ENCODE measurements at regions not wholly inside any gene's neighbourhood (a gene's known extent, or its start where the extent isn't known, plus 50 kb on each side); places are given as distances from the start of the nearest gene placed in this dataset.

DNA sequence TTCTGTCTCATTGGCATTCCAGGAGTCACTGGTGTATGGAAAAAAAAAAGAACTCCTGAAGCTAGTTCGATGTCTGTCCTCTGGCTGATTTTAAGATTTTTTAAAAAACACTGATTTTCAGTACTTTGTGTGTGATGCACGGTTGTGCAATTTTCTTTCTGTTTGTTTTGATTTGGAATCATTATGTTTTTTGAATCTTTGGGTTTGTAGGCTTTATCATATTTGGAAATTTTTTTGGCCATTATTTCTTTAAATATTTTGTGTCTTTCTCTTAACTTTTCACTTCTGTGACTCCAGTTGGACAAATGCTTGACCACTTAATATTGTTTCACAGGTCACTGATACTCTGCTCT lies 327.2 kb downstream of the BCKDHB start:
- Histone ChIP-seq H3K4me1 (peaks cover under 1% of the 10 kb centered on the region; the same call in 1 of the 3 replicates), H3K4me3 (no peak overlapping the region), H3K27ac (no peak overlapping the region), H3K4me2 (no peak overlapping the region), H3K9me3 (no peaks in the 10 kb centered on the region)
- CTCF ChIA-PET: no interaction called here
- no peak for DNase-seq (ENCODE audit: low read depth in 1 of 2, low spot score in 1 of 2)
- no peak for ATAC-seq
- 70% methylated on average over 2 of the region's 2 CpGs for WGBS (ENCODE audit: missing lambda C conversion rate)
- no peak for FAIRE-seq
- POLR2A ChIA-PET: no interaction called here
- no peak for TF ChIP-seq CBX8 (IDR thresholded peaks at IDR 0.05)
- no peak for TF ChIP-seq ESRRA (IDR thresholded peaks at IDR 0.05; ENCODE audit: borderline replicate concordance, low read length)
- TF ChIP-seq, protein P1, sequence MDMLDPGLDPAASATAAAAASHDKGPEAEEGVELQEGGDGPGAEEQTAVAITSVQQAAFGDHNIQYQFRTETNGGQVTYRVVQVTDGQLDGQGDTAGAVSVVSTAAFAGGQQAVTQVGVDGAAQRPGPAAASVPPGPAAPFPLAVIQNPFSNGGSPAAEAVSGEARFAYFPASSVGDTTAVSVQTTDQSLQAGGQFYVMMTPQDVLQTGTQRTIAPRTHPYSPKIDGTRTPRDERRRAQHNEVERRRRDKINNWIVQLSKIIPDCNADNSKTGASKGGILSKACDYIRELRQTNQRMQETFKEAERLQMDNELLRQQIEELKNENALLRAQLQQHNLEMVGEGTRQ (IDR thresholded peaks at IDR 0.05): no peak
- no peak for TF ChIP-seq RAD21 (conservative IDR thresholded peaks at IDR 0.05 in 1 of 2, IDR thresholded peaks at IDR 0.05 in 1 of 2)
- TF ChIP-seq ZNF302 (CRISPR knock-in tag; IDR thresholded peaks at IDR 0.05): no peak
- TF ChIP-seq HOXB5 (CRISPR knock-in tag; IDR thresholded peaks at IDR 0.05): no peak
- TF ChIP-seq JUNB (IDR thresholded peaks at IDR 0.05): no peak
- TF ChIP-seq RCOR1 (IDR thresholded peaks at IDR 0.05; ENCODE audit: low read depth, low read length): no peak
- TF ChIP-seq RFX5 (IDR thresholded peaks at IDR 0.05): no peak
- TF ChIP-seq EHF (CRISPR knock-in tag; IDR thresholded peaks at IDR 0.05): no peak
- no peak for TF ChIP-seq MAZ (IDR thresholded peaks at IDR 0.05; ENCODE audit: borderline replicate concordance, low read depth, low read length)
- TF ChIP-seq E2F6 (IDR thresholded peaks at IDR 0.05; ENCODE audit: borderline replicate concordance, low read depth): no peak
- no peak for TF ChIP-seq RARB (CRISPR knock-in tag; IDR thresholded peaks at IDR 0.05)
- no peak for TF ChIP-seq CHD2 (IDR thresholded peaks at IDR 0.05; ENCODE audit: low read length, partially characterized antibody)

GRCh38 chr6:80433010-80433672 lies 326.7 kb downstream of the BCKDHB start:
- no peak for ATAC-seq
- FAIRE-seq: no peak

GRCh38 chr6:80425089-80425823 lies 318.8 kb downstream of the BCKDHB start:
- ATAC-seq (no peak), FAIRE-seq (no peak), DNase-seq (ENCODE audit: low read depth in 1 of 2, low spot score in 1 of 2) (no peak)
- ChIA-PET POLR2A (no interaction called here), CTCF (interaction anchor here (0.7 kb wide), 1 partner anchor 68 kb away, joined by 3 read pairs; no protein-coding TSS in a partner anchor)
- Histone ChIP-seq H3K27ac (no peak overlapping the region), H3K4me2 (no peak overlapping the region), H3K9me3 (no peaks in the 10 kb centered on the region), H3K4me1 (no peaks in the 10 kb centered on the region), H3K4me3 (no peak overlapping the region)
- WGBS (ENCODE audit: missing lambda C conversion rate): 40% methylated on average over 2 of the region's 2 CpGs
- TF ChIP-seq MAZ (IDR thresholded peaks at IDR 0.05; ENCODE audit: borderline replicate concordance, low read depth, low read length) (no peak), SREBF2 (IDR thresholded peaks at IDR 0.05) (no peak)
- TF ChIP-seq, protein P2, sequence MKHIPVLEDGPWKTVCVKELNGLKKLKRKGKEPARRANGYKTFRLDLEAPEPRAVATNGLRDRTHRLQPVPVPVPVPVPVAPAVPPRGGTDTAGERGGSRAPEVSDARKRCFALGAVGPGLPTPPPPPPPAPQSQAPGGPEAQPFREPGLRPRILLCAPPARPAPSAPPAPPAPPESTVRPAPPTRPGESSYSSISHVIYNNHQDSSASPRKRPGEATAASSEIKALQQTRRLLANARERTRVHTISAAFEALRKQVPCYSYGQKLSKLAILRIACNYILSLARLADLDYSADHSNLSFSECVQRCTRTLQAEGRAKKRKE (CRISPR knock-in tag; IDR thresholded peaks at IDR 0.05; ENCODE audit: low read depth): no peak

More at GRCh38 chr6:80433010-80433672, 326.7 kb downstream of the BCKDHB start:
- TF ChIP-seq PHF8 (IDR thresholded peaks at IDR 0.05; ENCODE audit: borderline replicate concordance, low read depth): no peak
- TF ChIP-seq NR3C1 (IDR thresholded peaks at IDR 0.05): no peak
- TF ChIP-seq, protein P2 (CRISPR knock-in tag; IDR thresholded peaks at IDR 0.05; ENCODE audit: low read depth): no peak
- no peak overlapping the region for H3K27ac ChIP-seq
- no peak overlapping the region for H3K4me3 ChIP-seq
- ChIA-PET POLR2A (no interaction called here), CTCF (no interaction called here)
- WGBS (ENCODE audit: missing lambda C conversion rate): 85% methylated on average over 6 of the region's 10 CpGs
- H3K4me2 ChIP-seq: no peak overlapping the region
- H3K9me3 ChIP-seq: no peaks in the 10 kb centered on the region
- DNase-seq (ENCODE audit: low read depth in 1 of 2, low spot score in 1 of 2): no peak
- no peaks in the 10 kb centered on the region for H3K4me1 ChIP-seq
